ENCODE measurements at regions not wholly inside any gene's neighbourhood (a gene's known extent, or its start where the extent isn't known, plus 50 kb on each side); places are given as distances from the start of the nearest gene placed in this dataset.
"Not testable (repeated sequence)": the region's sequence is repeated elsewhere in the genome, so short reads cannot be mapped to it uniquely, and the experiment has no call there.

DNA sequence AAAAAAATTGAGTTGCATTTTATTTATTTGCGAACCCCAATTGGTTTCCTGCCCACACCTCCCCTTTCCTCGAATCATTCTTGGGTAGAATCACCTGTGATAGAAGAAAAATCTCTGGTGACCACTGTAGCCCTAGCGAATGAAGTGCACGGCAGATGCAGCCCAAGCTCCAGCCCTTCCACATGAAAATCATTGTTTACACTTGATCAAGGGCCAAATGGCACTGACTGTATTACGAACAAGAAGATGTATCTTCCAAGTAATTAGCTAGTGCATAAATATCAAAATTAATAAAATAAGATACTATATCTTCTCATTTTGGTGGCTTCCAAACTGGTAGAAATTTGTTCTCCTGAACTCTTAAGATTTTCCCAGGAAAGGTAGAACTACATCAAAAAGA lies 93.4 kb upstream of the ARID1B start:
- H3K27ac Mint-ChIP-seq: no peak overlapping the region
- no peak for DNase-seq
- H3K27me3 Mint-ChIP-seq: peaks cover 11% of the 10 kb centered on the region
- no peaks in the 10 kb centered on the region for H3K9me3 Mint-ChIP-seq
- H3K4me3 Mint-ChIP-seq: no peak overlapping the region
- H3K4me1 Mint-ChIP-seq: peaks cover 25% of the 10 kb centered on the region
- no peaks in the 10 kb centered on the region for H3K36me3 Mint-ChIP-seq
- CTCF ChIA-PET: no interaction called here

DNA sequence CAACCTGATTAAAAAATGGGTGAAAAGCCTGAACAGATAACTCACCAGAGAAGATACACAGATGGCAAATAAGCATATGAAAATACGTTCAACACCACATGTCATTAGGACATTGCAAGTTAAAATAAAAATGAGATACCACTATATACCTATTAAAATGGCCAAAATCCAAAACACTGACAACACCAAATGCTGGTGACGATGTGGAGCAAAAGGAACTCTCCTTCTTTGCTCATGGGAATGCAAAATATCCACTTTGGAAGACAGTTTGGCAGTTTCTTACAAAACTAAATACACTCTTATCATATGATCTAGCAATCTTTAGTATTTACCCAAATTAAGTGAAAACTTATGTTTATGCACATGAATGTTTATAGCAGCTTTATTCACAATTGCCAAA lies 100.5 kb upstream of the ARID1B start:
- CTCF ChIA-PET: no interaction called here
- Mint-ChIP-seq H3K9me3 (peaks cover 9% of the 10 kb centered on the region), H3K4me1 (no peaks in the 10 kb centered on the region), H3K27me3 (peaks cover 3% of the 10 kb centered on the region), H3K36me3 (no peaks in the 10 kb centered on the region), H3K4me3 (no peak overlapping the region), H3K27ac (no peak overlapping the region)
- DNase-seq: no peak

DNA sequence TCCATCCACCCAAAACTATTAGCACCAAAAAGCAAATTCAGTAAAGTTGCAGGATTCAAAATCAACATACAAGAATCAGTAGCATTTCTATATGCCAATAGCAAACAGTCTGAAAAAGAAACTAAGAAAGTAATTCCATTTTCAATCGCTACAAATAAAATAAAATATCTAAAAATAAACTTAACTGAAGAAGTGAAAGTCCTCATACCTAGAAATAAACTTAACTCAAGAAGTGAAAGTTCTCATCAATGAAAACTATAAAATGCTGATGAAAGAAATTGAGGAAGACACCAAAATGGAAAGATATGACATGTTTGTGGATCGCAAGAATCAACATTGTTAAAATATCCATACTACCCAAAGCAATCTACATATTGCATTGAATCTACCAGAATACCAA lies 103.0 kb upstream of the ARID1B start:
- Mint-ChIP-seq H3K9me3 (peaks cover 9% of the 10 kb centered on the region), H3K27ac (no peak overlapping the region), H3K4me1 (no peaks in the 10 kb centered on the region), H3K4me3 (no peak overlapping the region), H3K27me3 (peaks cover 3% of the 10 kb centered on the region), H3K36me3 (no peaks in the 10 kb centered on the region)
- DNase-seq: no peak
- CTCF ChIA-PET: no interaction called here

DNA sequence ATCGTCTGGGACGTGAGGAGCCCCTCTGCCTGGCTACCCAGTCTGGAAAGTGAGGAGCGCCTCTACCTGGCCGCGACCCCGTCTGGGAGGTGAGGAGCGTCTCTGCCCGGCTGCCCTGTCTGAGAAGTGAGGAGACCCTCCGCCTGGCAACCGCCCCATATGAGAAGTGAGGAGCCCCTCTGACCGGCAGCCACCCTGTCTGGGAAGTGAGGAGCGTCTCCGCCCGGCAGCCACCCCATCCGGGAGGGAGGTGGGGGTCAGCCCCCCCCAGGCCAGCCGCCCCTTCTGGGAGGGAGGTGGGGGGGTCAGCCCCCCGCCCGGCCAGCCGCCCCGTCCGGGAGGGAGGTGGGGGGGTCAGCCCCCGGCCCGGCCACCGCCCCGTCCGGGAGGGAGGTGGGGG lies 107.1 kb upstream of the ARID1B start:
- H3K9me3 Mint-ChIP-seq, H3K27ac Mint-ChIP-seq, DNase-seq, CTCF ChIA-PET, H3K36me3 Mint-ChIP-seq, H3K4me3 Mint-ChIP-seq, H3K4me1 Mint-ChIP-seq: not testable (repeated sequence)
- peaks cover 12% of the 10 kb centered on the region for H3K27me3 Mint-ChIP-seq

DNA sequence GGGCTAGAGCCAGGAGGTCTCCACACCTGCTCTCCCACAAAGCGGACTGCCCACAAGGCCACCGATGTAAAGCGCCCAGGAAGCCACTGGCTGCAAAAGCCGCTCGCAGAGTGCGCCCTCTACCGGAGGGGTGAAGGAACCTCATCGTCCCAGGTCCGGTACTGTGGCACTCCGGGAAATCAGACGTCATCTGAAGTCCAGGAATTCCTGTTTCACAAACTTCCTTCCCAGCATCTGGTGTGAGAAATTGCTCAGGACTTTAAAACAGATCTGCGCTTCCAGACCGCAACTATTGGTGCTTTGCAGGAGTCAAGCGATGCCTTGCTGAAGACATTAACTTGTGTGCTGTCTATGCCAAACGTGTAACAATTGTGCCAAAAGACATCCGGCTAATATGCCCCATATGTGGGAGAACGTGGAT lies 115.1 kb upstream of the ARID1B start:
- Mint-ChIP-seq H3K36me3 (no peaks in the 10 kb centered on the region), H3K27me3 (peaks cover 10% of the 10 kb centered on the region), H3K4me1 (peaks cover 9% of the 10 kb centered on the region), H3K4me3 (no peak overlapping the region), H3K9me3 (no peaks in the 10 kb centered on the region), H3K27ac (no peak overlapping the region)
- CTCF ChIA-PET: no interaction called here
- no peak for DNase-seq

DNA sequence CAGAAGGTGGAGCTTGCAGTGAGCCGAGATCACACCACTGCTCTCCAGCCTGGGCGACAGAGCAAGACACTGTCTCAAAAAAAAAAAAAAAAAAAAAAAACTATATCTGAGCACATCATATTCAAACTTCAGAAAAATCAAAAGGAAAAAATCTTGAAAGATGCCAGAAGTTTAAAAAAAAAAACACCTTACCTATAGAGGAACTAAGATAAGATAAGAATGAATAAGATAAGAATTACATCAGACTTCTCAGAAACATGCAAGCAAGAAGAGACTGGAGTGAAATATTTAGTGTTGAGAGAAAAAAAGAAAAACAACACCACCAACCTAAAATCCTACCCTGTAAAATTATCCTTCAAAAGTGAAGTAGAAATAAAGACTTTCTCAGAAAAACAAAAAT lies 116.8 kb upstream of the ARID1B start:
- peaks cover 9% of the 10 kb centered on the region for H3K4me1 Mint-ChIP-seq
- no peaks in the 10 kb centered on the region for H3K9me3 Mint-ChIP-seq
- H3K36me3 Mint-ChIP-seq: no peaks in the 10 kb centered on the region
- no peak overlapping the region for H3K4me3 Mint-ChIP-seq
- no peak for DNase-seq
- H3K27me3 Mint-ChIP-seq: peaks cover 9% of the 10 kb centered on the region
- CTCF ChIA-PET: no interaction called here
- no peak overlapping the region for H3K27ac Mint-ChIP-seq

DNA sequence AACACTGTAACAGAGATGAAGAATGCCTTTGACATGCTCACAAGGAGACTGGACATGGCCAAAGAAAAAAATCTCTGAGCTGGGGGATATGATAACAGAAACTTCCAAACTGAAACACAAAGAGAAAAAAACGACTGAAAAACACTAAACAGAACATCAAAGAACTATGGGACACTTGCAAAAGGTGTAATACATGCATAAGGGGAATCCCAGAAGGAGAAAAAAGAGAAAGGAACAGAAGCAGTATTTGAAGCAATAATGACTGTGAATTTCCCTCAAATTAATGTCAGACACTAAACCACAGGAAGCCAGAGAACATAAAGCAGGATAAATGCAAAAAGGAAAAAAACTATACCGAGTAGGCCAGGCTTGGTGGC lies 117.4 kb upstream of the ARID1B start:
- H3K36me3 Mint-ChIP-seq: no peaks in the 10 kb centered on the region
- DNase-seq: no peak
- CTCF ChIA-PET: no interaction called here
- H3K4me1 Mint-ChIP-seq: peaks cover 9% of the 10 kb centered on the region
- no peak overlapping the region for H3K4me3 Mint-ChIP-seq
- no peaks in the 10 kb centered on the region for H3K9me3 Mint-ChIP-seq
- no peak overlapping the region for H3K27ac Mint-ChIP-seq
- peaks cover 9% of the 10 kb centered on the region for H3K27me3 Mint-ChIP-seq

DNA sequence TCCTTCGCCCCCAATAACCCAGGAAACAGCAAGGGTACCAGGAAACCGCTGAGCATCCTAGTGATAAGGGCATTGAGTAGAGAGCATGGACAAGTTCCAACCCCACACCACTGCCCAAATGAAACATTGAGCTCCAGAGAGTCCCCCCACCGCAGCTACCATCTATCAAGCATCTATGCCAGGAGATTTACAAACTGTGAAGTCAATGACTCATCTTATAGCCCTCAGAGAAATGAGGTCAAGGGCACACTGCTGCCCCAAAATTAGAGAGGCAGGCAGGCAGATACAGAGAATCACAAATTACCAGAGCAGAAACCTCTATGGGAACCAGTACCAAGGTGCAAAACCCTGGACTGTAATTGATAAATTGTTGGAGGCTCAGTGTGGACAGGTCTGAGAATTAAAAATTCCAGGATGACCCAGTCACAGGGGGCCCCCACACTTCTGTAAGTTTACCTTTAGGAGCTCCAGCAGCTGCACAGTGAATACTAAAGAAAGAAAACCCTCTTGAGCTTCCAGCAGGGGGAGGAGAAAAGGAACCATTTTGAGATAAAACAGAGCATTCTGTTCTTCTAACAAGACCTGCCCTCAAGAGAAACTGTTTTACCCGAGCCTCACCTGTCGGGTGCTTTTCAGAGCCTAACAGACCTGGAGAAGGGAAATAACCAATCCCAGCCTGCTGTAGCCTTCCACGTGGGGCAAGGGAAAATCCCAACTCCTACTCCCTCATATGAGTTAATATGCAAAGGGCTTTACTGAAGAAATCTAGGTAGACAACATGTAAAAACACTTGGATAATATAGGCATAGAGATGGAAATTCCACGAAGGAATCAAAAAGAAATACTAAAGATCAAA lies 118.0 kb upstream of the ARID1B start:
- CTCF ChIA-PET: no interaction called here
- no peak for DNase-seq
- Mint-ChIP-seq H3K9me3 (no peaks in the 10 kb centered on the region), H3K27me3 (peaks cover 10% of the 10 kb centered on the region), H3K36me3 (no peaks in the 10 kb centered on the region), H3K4me3 (no peak overlapping the region), H3K4me1 (peaks cover 9% of the 10 kb centered on the region), H3K27ac (no peak overlapping the region)

DNA sequence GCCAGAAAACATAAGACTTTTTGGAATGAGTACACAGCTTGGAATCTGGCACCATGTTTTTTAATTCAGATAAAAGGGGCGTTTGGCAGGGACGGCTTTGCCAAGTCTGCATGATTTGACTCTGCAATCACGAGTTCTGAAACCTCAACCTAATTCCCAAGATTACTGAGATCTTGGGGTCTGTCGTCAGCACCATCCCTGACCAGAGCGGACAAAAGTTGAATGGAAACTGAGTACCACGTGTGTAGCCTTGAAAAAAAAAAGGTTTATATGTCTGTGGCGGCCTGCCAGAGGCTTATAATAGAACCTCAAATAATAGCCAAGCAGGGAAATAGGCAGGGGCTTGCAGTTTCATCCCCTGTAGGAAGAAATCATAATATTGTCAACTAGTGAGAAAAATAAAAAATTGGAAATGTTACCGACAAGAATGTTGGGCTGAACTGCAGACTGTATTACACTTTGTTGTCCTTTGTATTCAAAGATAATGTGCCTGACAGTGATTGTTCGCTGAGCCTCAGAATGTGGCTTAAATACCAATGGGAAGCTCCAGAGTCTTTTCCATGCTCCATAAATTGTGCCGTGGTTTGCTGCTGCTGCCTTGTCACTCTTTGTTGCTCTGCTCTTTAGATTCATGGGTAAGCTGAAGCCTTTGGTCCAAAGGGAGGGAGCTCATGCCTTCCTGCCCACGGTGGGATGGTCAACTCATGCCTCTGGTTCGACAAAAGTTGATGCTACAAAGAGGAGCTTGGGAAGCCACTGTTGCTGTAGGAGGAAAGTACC lies 118.8 kb upstream of the ARID1B start:
- peaks cover 9% of the 10 kb centered on the region for H3K4me1 Mint-ChIP-seq
- no peak overlapping the region for H3K27ac Mint-ChIP-seq
- no peaks in the 10 kb centered on the region for H3K36me3 Mint-ChIP-seq
- DNase-seq: no peak
- H3K9me3 Mint-ChIP-seq: no peaks in the 10 kb centered on the region
- CTCF ChIA-PET: no interaction called here
- peaks cover 4% of the 10 kb centered on the region for H3K27me3 Mint-ChIP-seq
- no peak overlapping the region for H3K4me3 Mint-ChIP-seq

DNA sequence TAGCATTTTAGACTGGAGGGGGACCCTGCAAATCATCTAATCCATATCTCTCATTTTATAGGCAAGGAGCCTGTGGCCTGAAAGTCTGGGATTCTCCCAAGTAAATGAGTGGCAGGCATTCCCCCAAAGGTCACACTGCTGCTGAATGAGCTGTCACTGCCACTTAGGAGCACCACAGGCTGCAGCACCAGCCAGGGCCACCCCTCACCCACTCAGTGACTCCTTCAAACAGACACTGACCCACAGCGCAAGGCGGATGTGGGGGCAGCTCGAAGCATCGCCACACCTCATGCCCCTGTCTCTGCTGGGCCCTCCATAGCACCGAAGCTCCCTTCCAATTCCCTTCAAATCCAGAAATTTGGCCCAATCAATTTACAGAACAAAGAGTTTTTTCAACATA lies 119.9 kb upstream of the ARID1B start:
- no peak overlapping the region for H3K27ac Mint-ChIP-seq
- no peak overlapping the region for H3K4me3 Mint-ChIP-seq
- H3K36me3 Mint-ChIP-seq: no peaks in the 10 kb centered on the region
- H3K4me1 Mint-ChIP-seq: peaks cover 9% of the 10 kb centered on the region
- DNase-seq: no peak
- peaks cover 4% of the 10 kb centered on the region for H3K27me3 Mint-ChIP-seq
- no peaks in the 10 kb centered on the region for H3K9me3 Mint-ChIP-seq
- CTCF ChIA-PET: interaction anchor here (0.8 kb wide), 1 partner anchor 162 kb away, joined by 3 read pairs; no protein-coding TSS in a partner anchor

DNA sequence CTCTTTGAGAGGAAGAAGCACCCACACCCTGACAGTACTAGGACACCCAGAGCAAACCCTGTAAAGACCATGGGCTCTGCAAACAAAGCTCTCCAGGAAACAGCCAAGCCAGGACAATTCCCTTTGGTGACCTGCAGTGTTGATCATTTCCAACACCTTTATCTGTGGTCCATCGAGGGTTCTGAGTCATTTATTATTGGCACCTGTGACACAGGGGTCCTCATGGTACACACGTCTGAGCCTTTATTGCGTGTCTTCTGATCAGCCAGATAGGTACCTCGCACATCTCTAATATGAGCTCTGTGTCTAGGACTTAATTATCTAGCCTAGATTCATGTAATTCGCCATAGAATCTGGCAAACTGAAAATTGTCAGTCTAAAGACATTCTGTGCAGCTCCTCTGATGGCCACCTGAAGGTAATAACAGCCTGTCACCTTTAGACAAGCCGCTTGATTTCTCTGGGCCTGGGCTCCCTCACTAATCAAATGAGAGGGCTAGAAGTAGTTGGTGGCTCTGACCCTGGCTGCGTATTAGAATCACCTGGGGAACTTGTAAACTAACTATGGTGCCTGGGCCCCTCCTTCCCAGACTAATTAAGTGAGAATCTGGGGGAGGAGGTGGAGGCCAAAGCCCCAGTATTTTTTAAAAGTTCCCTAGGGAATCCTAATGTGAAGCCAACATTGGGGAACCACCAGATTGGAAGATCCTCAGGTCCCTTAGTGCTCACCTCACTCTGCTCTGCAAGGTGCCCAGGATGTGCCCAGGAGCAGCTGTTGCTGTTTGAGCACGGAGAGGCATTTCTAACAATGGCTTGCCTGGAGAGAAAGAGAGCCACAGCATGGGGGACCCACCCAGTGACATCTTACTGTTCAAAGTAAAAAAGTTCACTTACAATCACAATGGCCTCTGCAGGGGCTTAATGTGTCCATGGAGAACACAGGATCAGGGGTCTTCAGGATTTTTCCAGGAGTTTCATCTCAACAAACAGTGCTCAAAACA lies 122.0 kb upstream of the ARID1B start:
- CTCF ChIA-PET: no interaction called here
- no peak overlapping the region for H3K27ac Mint-ChIP-seq
- no peak overlapping the region for H3K4me3 Mint-ChIP-seq
- DNase-seq: no peak
- peaks cover 6% of the 10 kb centered on the region for H3K4me1 Mint-ChIP-seq
- peaks cover 4% of the 10 kb centered on the region for H3K27me3 Mint-ChIP-seq
- no peaks in the 10 kb centered on the region for H3K36me3 Mint-ChIP-seq
- no peaks in the 10 kb centered on the region for H3K9me3 Mint-ChIP-seq

DNA sequence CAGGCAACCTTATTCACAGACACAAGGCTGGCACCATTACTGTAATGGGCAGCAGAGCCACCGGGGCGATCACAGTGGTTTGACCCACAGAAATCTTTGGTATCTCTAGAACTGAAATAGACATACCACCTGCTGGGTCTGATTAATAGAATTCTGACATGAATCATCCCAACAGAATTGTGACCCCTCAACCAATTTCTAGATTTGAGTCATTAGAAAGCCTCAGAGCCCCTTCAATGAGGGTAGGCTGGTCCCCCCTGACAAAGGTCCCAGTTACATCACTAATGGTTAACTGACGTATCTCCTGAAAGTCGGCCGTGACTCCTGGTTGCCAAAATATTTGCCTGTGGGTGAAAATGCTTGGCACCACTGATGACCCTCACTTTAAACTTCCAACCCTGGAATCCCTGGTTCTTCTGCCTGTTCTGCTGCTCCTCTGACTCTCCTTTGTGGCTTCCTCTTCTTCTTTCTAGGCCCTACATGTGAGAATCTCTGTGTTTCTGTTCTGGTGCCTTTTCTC lies 124.9 kb upstream of the ARID1B start:
- Mint-ChIP-seq H3K27ac (no peak overlapping the region), H3K4me3 (no peak overlapping the region), H3K9me3 (no peaks in the 10 kb centered on the region), H3K4me1 (peaks cover 11% of the 10 kb centered on the region), H3K36me3 (no peaks in the 10 kb centered on the region), H3K27me3 (peaks cover 22% of the 10 kb centered on the region)
- DNase-seq: no peak
- CTCF ChIA-PET: no interaction called here

DNA sequence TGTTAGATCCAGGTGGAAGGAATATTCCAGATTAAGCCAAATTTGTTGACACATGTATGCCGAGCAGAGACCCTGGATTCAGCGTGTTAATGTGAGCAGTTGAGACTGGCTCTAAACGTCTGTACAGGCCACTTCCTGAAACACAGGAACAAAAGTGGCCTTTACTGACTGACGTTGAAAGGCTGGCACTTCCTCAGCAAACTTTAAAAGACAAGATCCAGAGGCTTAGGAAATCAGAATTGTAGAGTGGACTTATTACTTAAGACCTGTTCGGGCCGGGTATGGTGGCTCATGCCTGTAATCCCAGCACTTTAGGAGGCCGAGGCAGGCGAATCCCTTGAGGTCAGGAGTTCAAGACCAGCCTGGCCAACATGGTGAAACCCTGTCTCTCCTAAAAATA lies 125.7 kb upstream of the ARID1B start:
- no peak for DNase-seq
- no peak overlapping the region for H3K27ac Mint-ChIP-seq
- peaks cover 12% of the 10 kb centered on the region for H3K4me1 Mint-ChIP-seq
- no peaks in the 10 kb centered on the region for H3K36me3 Mint-ChIP-seq
- no peaks in the 10 kb centered on the region for H3K9me3 Mint-ChIP-seq
- CTCF ChIA-PET: no interaction called here
- H3K27me3 Mint-ChIP-seq: peaks cover 28% of the 10 kb centered on the region
- no peak overlapping the region for H3K4me3 Mint-ChIP-seq

DNA sequence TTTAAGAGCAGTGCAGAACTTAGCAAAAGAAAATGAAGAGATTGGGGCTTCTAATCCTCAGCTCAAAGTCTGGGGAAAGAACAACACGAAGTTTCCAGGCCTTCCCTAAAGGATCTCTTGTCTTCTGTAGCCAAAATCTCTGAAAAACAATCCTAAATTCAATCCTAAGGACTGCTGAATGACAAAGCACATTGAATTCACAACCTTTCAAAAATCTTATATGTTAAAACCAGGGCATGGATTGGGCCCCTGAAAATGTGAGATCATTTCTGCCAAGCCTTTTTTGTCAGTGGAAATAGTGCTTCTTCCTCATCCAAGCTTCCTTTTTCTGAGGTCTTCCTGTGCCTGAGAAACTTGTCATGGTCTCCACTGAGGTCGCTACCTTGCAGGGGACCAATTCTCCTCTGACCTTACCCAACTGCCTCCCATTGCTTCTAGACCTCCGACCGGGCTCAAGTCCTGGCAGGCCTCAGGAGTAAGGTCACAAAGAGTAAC lies 126.2 kb upstream of the ARID1B start:
- Mint-ChIP-seq H3K4me1 (peaks cover 12% of the 10 kb centered on the region), H3K4me3 (no peak overlapping the region), H3K27ac (no peak overlapping the region), H3K27me3 (peaks cover 31% of the 10 kb centered on the region), H3K36me3 (no peaks in the 10 kb centered on the region), H3K9me3 (no peaks in the 10 kb centered on the region)
- CTCF ChIA-PET: no interaction called here
- DNase-seq: no peak
